Left hindlimb (tissue), 1 donor: ENCODE measurements at regions not wholly inside any gene's neighbourhood (a gene's known extent, or its start where the extent isn't known, plus 50 kb on each side); places are given as distances from the start of the nearest gene placed in this dataset.

Source experiments
- DNase-seq: peaks from one replicate; pipeline ENCODE4 v3.0.0-alpha.2; 2018

GRCh38 chr1:47688461-47689296 lies 250.8 kb downstream of the FOXD2 start:
- DNase-seq = peak; percentile 40

GRCh38 chr1:47689894-47690293 lies 252.1 kb downstream of the FOXD2 start:
- peak; percentile 42 for DNase-seq

GRCh38 chr1:47690341-47691250 lies 252.8 kb downstream of the FOXD2 start:
- peak; percentile 10 for DNase-seq

GRCh38 chr1:47691293-47691692 lies 253.4 kb downstream of the FOXD2 start:
- peak; percentile 2 for DNase-seq

- peak; percentile 8 for DNase-seq
Observed at GRCh38 chr1:47692196-47692595, 254.4 kb downstream of the FOXD2 start.

GRCh38 chr1:47693115-47693514 lies 255.3 kb downstream of the FOXD2 start:
- peak; percentile 5 for DNase-seq

GRCh38 chr1:47694011-47694890 lies 256.4 kb downstream of the FOXD2 start:
- DNase-seq = peak; percentile 11

- peak; percentile 1 for DNase-seq
Observed at GRCh38 chr1:47696404-47696736, 258.5 kb downstream of the FOXD2 start.

- DNase-seq = peak; percentile 16
Observed at GRCh38 chr1:47696737-47697441, 259.0 kb downstream of the FOXD2 start.

- DNase-seq = peak; percentile 16
Observed at GRCh38 chr1:47697616-47698335, 259.9 kb downstream of the FOXD2 start.

GRCh38 chr1:47699492-47700235 lies 261.8 kb downstream of the FOXD2 start:
- peak; percentile 28 for DNase-seq

- DNase-seq = no peak
Observed at GRCh38 chr1:47701283-47701682, 263.4 kb downstream of the FOXD2 start.

GRCh38 chr1:47701741-47702515 lies 264.1 kb downstream of the FOXD2 start:
- no peak for DNase-seq

GRCh38 chr1:47703156-47703825 lies 265.4 kb downstream of the FOXD2 start:
- DNase-seq = peak; percentile 23

GRCh38 chr1:47703981-47704596 lies 266.2 kb downstream of the FOXD2 start:
- peak; percentile 7 for DNase-seq

GRCh38 chr1:47705517-47706130 lies 267.8 kb downstream of the FOXD2 start:
- DNase-seq = no peak

- no peak for DNase-seq
Observed at GRCh38 chr1:47707503-47707902, 269.7 kb downstream of the FOXD2 start.

- DNase-seq = peak; percentile 47
Observed at GRCh38 chr1:47708019-47708535, 270.2 kb downstream of the FOXD2 start.
